H9 (cell line): ENCODE measurements at regions not wholly inside any gene's neighbourhood (a gene's known extent, or its start where the extent isn't known, plus 50 kb on each side); places are given as distances from the start of the nearest gene placed in this dataset.

ENCODE experiments used
- DNase-seq: peaks from one replicate; pipeline ENCODE4 v3.0.0-alpha.2; 2017
- H2AFZ ChIP-seq: one replicate; pipeline ENCODE4 v1.6.1; 2013; ENCODE audit warnings: mild to moderate bottlenecking, low read length, control low read depth, moderate library complexity
- H2AK5ac ChIP-seq: 2 replicates; pipeline ENCODE4 v1.6.1; 2013; ENCODE audit warnings: low read length, control low read depth, mixed read lengths; ENCODE audit not compliant: insufficient read length
- H2BK120ac ChIP-seq: one replicate; pipeline ENCODE4 v1.6.1; 2013; ENCODE audit warnings: low read depth, mild to moderate bottlenecking, low read length, control low read depth, inconsistent platforms; ENCODE audit not compliant: poor library complexity, severe bottlenecking
- H2BK12ac ChIP-seq: 2 replicates; pipeline ENCODE4 v1.6.1; 2013; ENCODE audit warnings: low read length, control low read depth, mixed read lengths, low read depth; ENCODE audit not compliant: insufficient read length
- H2BK15ac ChIP-seq: 2 replicates; pipeline ENCODE4 v1.6.1; 2013; ENCODE audit warnings: low read depth, low read length, control low read depth
- H2BK20ac ChIP-seq: one replicate; pipeline ENCODE4 v1.6.1; 2013; ENCODE audit warnings: low read depth, mild to moderate bottlenecking, low read length, control low read depth, inconsistent platforms; ENCODE audit not compliant: poor library complexity, severe bottlenecking
- H2BK5ac ChIP-seq: 2 replicates; pipeline ENCODE4 v1.6.1; 2013; ENCODE audit warnings: low read length, control low read depth, mixed read lengths; ENCODE audit not compliant: insufficient read length
- H3K14ac ChIP-seq: 2 replicates; pipeline ENCODE4 v1.6.1; 2013; ENCODE audit warnings: low read length, control low read depth; ENCODE audit not compliant: insufficient read depth
- H3K18ac ChIP-seq: 2 replicates; pipeline ENCODE4 v1.6.1; 2013; ENCODE audit warnings: low read depth, mild to moderate bottlenecking, mixed read lengths, low read length, control low read depth; ENCODE audit not compliant: insufficient read length
- H3K23ac ChIP-seq: 2 replicates; pipeline ENCODE4 v1.6.1; 2013; ENCODE audit warnings: low read length, control low read depth, mixed read lengths, low read depth; ENCODE audit not compliant: insufficient read length
- H3K23me2 ChIP-seq: 2 replicates; pipeline ENCODE4 v1.6.1; 2013; ENCODE audit warnings: low read depth, mild to moderate bottlenecking, mixed read lengths, low read length, control low read depth; ENCODE audit not compliant: insufficient read length, poor library complexity, severe bottlenecking
- H3K27ac ChIP-seq: 2 replicates; pipeline ENCODE4 v1.5.1; 2013; ENCODE audit warnings: low read length, control low read depth, mixed read lengths, low read depth; ENCODE audit not compliant: insufficient read length
- H3K27me3 ChIP-seq: 2 replicates; pipeline ENCODE4 v1.6.1; 2013; ENCODE audit warnings: low read length, control low read depth, inconsistent platforms; ENCODE audit not compliant: insufficient read depth
- H3K4ac ChIP-seq: 2 replicates; pipeline ENCODE4 v1.6.1; 2013; ENCODE audit warnings: low read depth, mild to moderate bottlenecking, control low read depth, inconsistent platforms, low read length, moderate library complexity
- H3K4me1 ChIP-seq: 2 replicates; pipeline ENCODE4 v1.6.1; 2013; ENCODE audit warnings: low read length, control low read depth, inconsistent platforms; ENCODE audit not compliant: insufficient read depth
- H3K4me2 ChIP-seq: 2 replicates; pipeline ENCODE4 v1.6.1; 2013; ENCODE audit warnings: low read length, control low read depth, mixed read lengths; ENCODE audit not compliant: insufficient read length, insufficient read depth
- H3K56ac ChIP-seq: 2 replicates; pipeline ENCODE4 v1.6.1; 2013; ENCODE audit warnings: low read depth, mild to moderate bottlenecking, mixed read lengths, low read length, control low read depth; ENCODE audit not compliant: insufficient read length
- H3K79me1 ChIP-seq: 2 replicates; pipeline ENCODE4 v1.6.1; 2013; ENCODE audit warnings: low read depth, mild to moderate bottlenecking, moderate library complexity, low read length, control low read depth, inconsistent platforms; ENCODE audit not compliant: insufficient read depth, poor library complexity, severe bottlenecking
- H3K79me2 ChIP-seq: 2 replicates; pipeline ENCODE4 v1.6.1; 2013; ENCODE audit warnings: low read length, control low read depth, inconsistent platforms; ENCODE audit not compliant: insufficient read depth
- H3K9ac ChIP-seq: 2 replicates; pipeline ENCODE4 v1.6.1; 2013; ENCODE audit warnings: low read length, control low read depth, mixed read lengths; ENCODE audit not compliant: insufficient read length; ENCODE audit errors: extremely low read depth
- H3K9me3 ChIP-seq: one replicate; pipeline ENCODE4 v1.6.1; 2013; ENCODE audit warnings: low read depth, low read length, inconsistent platforms; ENCODE audit not compliant: control insufficient read depth
- H3T11ph ChIP-seq: one replicate; pipeline ENCODE4 v1.6.1; 2013; ENCODE audit warnings: mild to moderate bottlenecking, low read length, control low read depth, inconsistent platforms
- H4K20me1 ChIP-seq: one replicate; pipeline ENCODE4 v1.6.1; 2013; ENCODE audit not compliant: control insufficient read depth, insufficient read length, insufficient read depth
- H4K5ac ChIP-seq: 2 replicates; pipeline ENCODE4 v1.6.1; 2013; ENCODE audit warnings: low read depth, mild to moderate bottlenecking, mixed read lengths, low read length, control low read depth; ENCODE audit not compliant: insufficient read length
- H4K8ac ChIP-seq: replicated peaks from 2 replicates; pipeline ENCODE4 v1.6.1; 2013; ENCODE audit warnings: low read length, control low read depth, mixed read lengths, low read depth; ENCODE audit not compliant: insufficient read length
- H4K91ac ChIP-seq: 2 replicates; pipeline ENCODE4 v1.6.1; 2013; ENCODE audit warnings: low read depth, mild to moderate bottlenecking, moderate library complexity, mixed read lengths, low read length, control low read depth; ENCODE audit not compliant: insufficient read length
- H3K27ac Mint-ChIP-seq, 3 experiments: 2 replicates in 2 of 3; 3 replicates in 1 of 3; pipeline ENCODE4 v1.8.0; 2020 to 2021; ENCODE audit warnings: mixed read lengths in 3 of 3, mild to moderate bottlenecking in 1 of 3, moderate library complexity in 1 of 3
- H3K27me3 Mint-ChIP-seq: 2 replicates; pipeline ENCODE4 v1.8.0; 2021; ENCODE audit warnings: low read depth, mild to moderate bottlenecking, moderate library complexity, mixed read lengths
- H3K36me3 Mint-ChIP-seq, 3 experiments: 2 replicates in 2 of 3; 3 replicates in 1 of 3; pipeline ENCODE4 v1.8.0; 2020 to 2021; ENCODE audit warnings: low read depth in 3 of 3, mixed read lengths in 3 of 3; ENCODE audit not compliant: insufficient read depth in 1 of 3
- H3K4me1 Mint-ChIP-seq, 2 experiments: 2 replicates each; pipeline ENCODE4 v1.8.0; 2020; ENCODE audit warnings: mixed read lengths in 2 of 2
- H3K4me3 Mint-ChIP-seq, 2 experiments: 2 replicates in 1 of 2; 3 replicates in 1 of 2; pipeline ENCODE4 v1.8.0; 2020 to 2021; ENCODE audit warnings: mild to moderate bottlenecking in 2 of 2, mixed read lengths in 2 of 2, moderate library complexity in 1 of 2
- H3K9me3 Mint-ChIP-seq, 2 experiments: 2 replicates in 1 of 2; 3 replicates in 1 of 2; pipeline ENCODE4 v1.8.0; 2020; ENCODE audit warnings: mild to moderate bottlenecking in 2 of 2, mixed read lengths in 2 of 2, moderate library complexity in 1 of 2
- CTCF ChIP-seq: fragments of 200-600 bp; sonication (generic); conservative IDR thresholded peaks from 3 replicates; pipeline ENCODE4 v1.8.0; 2021; ENCODE audit warnings: antibody characterized with exemption, mild to moderate bottlenecking
- WGBS: extraction: QIAGEN DNeasy Blood & Tissue Kit; methylation state at CpG from one replicate; pipeline ENCODE4 v1.1.7; 2013; ENCODE audit warnings: missing lambda C conversion rate, low lambda C conversion rate, mixed read lengths; ENCODE audit not compliant: insufficient read length; ENCODE audit errors: extremely low coverage; 5-methylcytosine and 5-hydroxymethylcytosine counted together

- H3K79me2 ChIP-seq: no peaks in the 10 kb centered on the region
- no peak for TF ChIP-seq CTCF
- no peak overlapping the region for H3K4ac ChIP-seq
- H2BK120ac ChIP-seq: no peak overlapping the region
- no peak overlapping the region for H3K14ac ChIP-seq
- peaks cover 6% of the 10 kb centered on the region; the same call in 1 of the 2 replicates for H3K4me1 ChIP-seq
- no peak for DNase-seq
- H2BK20ac ChIP-seq: no peak overlapping the region
- H3K27me3 ChIP-seq: peaks cover 18% of the 10 kb centered on the region
- H3K79me1 ChIP-seq: no peaks in the 10 kb centered on the region
- no peak overlapping the region for H3K4me3 Mint-ChIP-seq
- no peak overlapping the region for H4K5ac ChIP-seq
- no peak overlapping the region for H2AFZ ChIP-seq
- no peaks in the 10 kb centered on the region; a peak in 1 of 7 replicates for H3K36me3 Mint-ChIP-seq
- peaks cover 31 to 37% of the 10 kb centered on the region in 2 experiments for H3K4me1 Mint-ChIP-seq
- no peak overlapping the region for H3K23ac ChIP-seq
- no peak overlapping the region for H3K27ac Mint-ChIP-seq
- no peaks in the 10 kb centered on the region for H3K9me3 Mint-ChIP-seq
- H3K23me2 ChIP-seq: peaks cover 5% of the 10 kb centered on the region
- no CpG with 5 or more reads among the region's 1 CpG for WGBS
- no peak overlapping the region for H2BK15ac ChIP-seq
- no peak overlapping the region for H2BK12ac ChIP-seq
- no peak overlapping the region for H4K91ac ChIP-seq
- H3T11ph ChIP-seq: no peak overlapping the region
- no peak overlapping the region for H2AK5ac ChIP-seq
- H3K56ac ChIP-seq: no peak overlapping the region
- H3K4me2 ChIP-seq: no peak overlapping the region
- H4K20me1 ChIP-seq: peaks cover 2% of the 10 kb centered on the region
- H3K18ac ChIP-seq: no peak overlapping the region
- H4K8ac ChIP-seq: no peak overlapping the region
- no peaks in the 10 kb centered on the region for H3K9me3 ChIP-seq
- peaks cover 79% of the 10 kb centered on the region for H3K27me3 Mint-ChIP-seq
- no peak overlapping the region for H3K27ac ChIP-seq
- H3K9ac ChIP-seq: no peak overlapping the region
- H2BK5ac ChIP-seq: no peak overlapping the region
Measured at GRCh38 chr14:65330416-65330815, 82.1 kb upstream of the FUT8 start.
